Esophagus squamous epithelium (tissue), 4 donors: ENCODE measurements at regions not wholly inside any gene's neighbourhood (a gene's known extent, or its start where the extent isn't known, plus 50 kb on each side); places are given as distances from the start of the nearest gene placed in this dataset.

ENCODE experiments used
- POLR2A ChIP-seq, 4 donors: fragments of 450-650 bp; IDR thresholded peaks; one replicate each; pipeline ENCODE4 v1.6.1; 2017; ENCODE audit warnings: antibody characterized with exemption in 4 of 4, mild to moderate bottlenecking in 4 of 4, moderate library complexity in 3 of 4
- TF ChIP-seq, protein P1 (sequence below), 6 experiments: fragments of 450-650 bp in 4 of 6; fragments of 200-600 bp in 2 of 6; sonication (generic) in 2 of 6; IDR thresholded peaks; one replicate each; pipeline ENCODE4 v1.5.1; 2016 to 2019; ENCODE audit warnings: antibody characterized with exemption in 6 of 6, mild to moderate bottlenecking in 4 of 6, moderate library complexity in 4 of 6

DNA sequence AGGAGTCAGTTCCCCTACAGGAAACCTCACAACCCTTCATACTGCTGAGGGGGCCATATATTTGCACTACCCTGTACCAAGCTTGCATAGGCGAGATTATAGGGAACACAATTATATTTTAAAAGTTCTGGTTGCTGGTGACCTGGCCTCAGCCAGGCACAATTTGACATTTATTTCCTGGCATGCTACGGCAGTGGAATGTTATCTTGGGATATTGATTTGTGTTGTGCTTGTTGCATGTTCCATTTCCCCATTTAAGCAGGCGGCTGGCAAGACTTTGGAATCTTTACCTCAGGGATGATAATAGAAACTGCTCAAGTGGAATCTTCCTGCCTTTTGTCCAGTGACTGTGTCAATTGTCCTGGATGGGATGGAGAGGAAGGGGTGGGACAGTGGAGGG lies 67.0 kb upstream of the RPS23 start:
- TF ChIP-seq, protein P1, sequence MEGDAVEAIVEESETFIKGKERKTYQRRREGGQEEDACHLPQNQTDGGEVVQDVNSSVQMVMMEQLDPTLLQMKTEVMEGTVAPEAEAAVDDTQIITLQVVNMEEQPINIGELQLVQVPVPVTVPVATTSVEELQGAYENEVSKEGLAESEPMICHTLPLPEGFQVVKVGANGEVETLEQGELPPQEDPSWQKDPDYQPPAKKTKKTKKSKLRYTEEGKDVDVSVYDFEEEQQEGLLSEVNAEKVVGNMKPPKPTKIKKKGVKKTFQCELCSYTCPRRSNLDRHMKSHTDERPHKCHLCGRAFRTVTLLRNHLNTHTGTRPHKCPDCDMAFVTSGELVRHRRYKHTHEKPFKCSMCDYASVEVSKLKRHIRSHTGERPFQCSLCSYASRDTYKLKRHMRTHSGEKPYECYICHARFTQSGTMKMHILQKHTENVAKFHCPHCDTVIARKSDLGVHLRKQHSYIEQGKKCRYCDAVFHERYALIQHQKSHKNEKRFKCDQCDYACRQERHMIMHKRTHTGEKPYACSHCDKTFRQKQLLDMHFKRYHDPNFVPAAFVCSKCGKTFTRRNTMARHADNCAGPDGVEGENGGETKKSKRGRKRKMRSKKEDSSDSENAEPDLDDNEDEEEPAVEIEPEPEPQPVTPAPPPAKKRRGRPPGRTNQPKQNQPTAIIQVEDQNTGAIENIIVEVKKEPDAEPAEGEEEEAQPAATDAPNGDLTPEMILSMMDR (IDR thresholded peaks at IDR 0.05) = no peak
- TF ChIP-seq POLR2A (IDR thresholded peaks at IDR 0.05) = no peak
